H4 (cell line): ENCODE measurements at regions not wholly inside any gene's neighbourhood (a gene's known extent, or its start where the extent isn't known, plus 50 kb on each side); places are given as distances from the start of the nearest gene placed in this dataset.

Experiments used
- DNase-seq: peaks from one replicate; pipeline ENCODE4 v3.0.0-alpha.2; 2015; ENCODE audit warnings: low spot score

GRCh38 chr14:53613404-53614253 lies 343.0 kb downstream of the BMP4 start:
- peak; percentile 62 for DNase-seq

- DNase-seq: no peak
Measured at GRCh38 chr14:53610947-53611346, 345.7 kb downstream of the BMP4 start.

- no peak for DNase-seq
Measured at GRCh38 chr14:53609009-53609408, 347.6 kb downstream of the BMP4 start.

GRCh38 chr14:53608369-53608768 lies 348.3 kb downstream of the BMP4 start:
- peak; percentile 14 for DNase-seq

- no peak for DNase-seq
Measured at GRCh38 chr14:53606203-53606602, 350.4 kb downstream of the BMP4 start.

GRCh38 chr14:53605562-53605961 lies 351.1 kb downstream of the BMP4 start:
- DNase-seq: no peak

- DNase-seq: no peak
Measured at GRCh38 chr14:53603994-53604393, 352.6 kb downstream of the BMP4 start.

GRCh38 chr14:53601409-53601808 lies 355.2 kb downstream of the BMP4 start:
- DNase-seq: no peak

- no peak for DNase-seq
Measured at GRCh38 chr14:53599221-53599945, 357.2 kb downstream of the BMP4 start.

- no peak for DNase-seq
Measured at GRCh38 chr14:53596853-53597525, 359.6 kb downstream of the BMP4 start.

GRCh38 chr14:53591816-53592215 lies 364.8 kb downstream of the BMP4 start:
- DNase-seq: no peak

- DNase-seq: no peak
Measured at GRCh38 chr14:53581504-53581903, 375.1 kb downstream of the BMP4 start.

GRCh38 chr14:53571641-53572328 lies 384.8 kb downstream of the BMP4 start:
- DNase-seq: no peak

- DNase-seq: no peak
Measured at GRCh38 chr14:53570411-53571387, 385.9 kb downstream of the BMP4 start.

GRCh38 chr14:53569446-53569845 lies 387.2 kb downstream of the BMP4 start:
- no peak for DNase-seq

GRCh38 chr14:53567236-53567780 lies 389.3 kb downstream of the BMP4 start:
- no peak for DNase-seq

GRCh38 chr14:53564870-53565269 lies 391.8 kb downstream of the BMP4 start:
- no peak for DNase-seq

GRCh38 chr14:53563628-53564027 lies 393.0 kb downstream of the BMP4 start:
- no peak for DNase-seq

GRCh38 chr14:53553221-53553620 lies 400.1 kb upstream of the DDHD1 start:
- no peak for DNase-seq

- DNase-seq: no peak
Measured at GRCh38 chr14:53551862-53552261, 398.7 kb upstream of the DDHD1 start.
